ENCODE measurements at regions not wholly inside any gene's neighbourhood (a gene's known extent, or its start where the extent isn't known, plus 50 kb on each side); places are given as distances from the start of the nearest gene placed in this dataset.

GRCh38 chr20:17875106-17875980, 93.3 kb downstream of the SNX5 start (continued):
- TF ChIP-seq CCAR2 (optimal IDR thresholded peaks at IDR 0.05; ENCODE audit: low read depth, low read length), result no peak
- TF ChIP-seq ZNF777 (CRISPR knock-in tag; IDR thresholded peaks at IDR 0.05), result peak; percentile 53; the same call in 1 of the 2 replicates
- peak; percentile 92 for TF ChIP-seq ZBTB49 (CRISPR knock-in tag; IDR thresholded peaks at IDR 0.05; ENCODE audit: borderline replicate concordance)
- peak; percentile 77; the same call in 1 of the 2 replicates for TF ChIP-seq DRAP1 (CRISPR knock-in tag; IDR thresholded peaks at IDR 0.05)
- TF ChIP-seq ZNF589 (CRISPR knock-in tag; conservative IDR thresholded peaks at IDR 0.05), result no peak
- peak; percentile 92 for TF ChIP-seq HMG20A (CRISPR knock-in tag; IDR thresholded peaks at IDR 0.05; ENCODE audit: borderline replicate concordance)
- peak; percentile 72; the same call in 1 of the 2 replicates for TF ChIP-seq SOX13 (IDR thresholded peaks at IDR 0.05)
- TF ChIP-seq SOX13 (CRISPR knock-in tag; conservative IDR thresholded peaks at IDR 0.05 in 1 of 2, IDR thresholded peaks at IDR 0.05 in 1 of 2), result peak; percentile 66 to 94; a peak in 2 of 4 replicates
- TF ChIP-seq HIC2 (CRISPR knock-in tag; IDR thresholded peaks at IDR 0.05; ENCODE audit: low read depth), result peak; percentile 100
- peak; percentile 99 for TF ChIP-seq MIER3 (CRISPR knock-in tag; IDR thresholded peaks at IDR 0.05; ENCODE audit: borderline replicate concordance)
- peak; percentile 85 for TF ChIP-seq TFE3 (CRISPR knock-in tag; IDR thresholded peaks at IDR 0.05)
- 0 out of 2 replicates have a peak, but pooled peaks have one; percentile 44 for TF ChIP-seq NKX3-1 (CRISPR knock-in tag; IDR thresholded peaks at IDR 0.05)
- TF ChIP-seq ZBTB43 (CRISPR knock-in tag; conservative IDR thresholded peaks at IDR 0.05), result peak; percentile 96
- peak; percentile 21; the same call in 1 of the 2 replicates for TF ChIP-seq ZNF577 (CRISPR knock-in tag; IDR thresholded peaks at IDR 0.05; ENCODE audit: borderline replicate concordance, low read depth)
- no peak for TF ChIP-seq HOXA7 (CRISPR knock-in tag; IDR thresholded peaks at IDR 0.05)
- TF ChIP-seq SAP130 (CRISPR knock-in tag; IDR thresholded peaks at IDR 0.05; ENCODE audit: low read depth), result peak; percentile 92
- TF ChIP-seq GATA4 (IDR thresholded peaks at IDR 0.05; ENCODE audit: borderline replicate concordance, low read depth), result peak; percentile 33; the same call in 1 of the 2 replicates
- TF ChIP-seq MEIS2 (CRISPR knock-in tag; IDR thresholded peaks at IDR 0.05), result peak; percentile 94
- TF ChIP-seq ZNF30 (CRISPR knock-in tag; IDR thresholded peaks at IDR 0.05), result no peak
- TF ChIP-seq SP1 (IDR thresholded peaks at IDR 0.05), result no peak
- TF ChIP-seq SP1 (CRISPR knock-in tag; IDR thresholded peaks at IDR 0.05), result peak; percentile 66

Measured in HepG2 (cell line).